ENCODE measurements at regions not wholly inside any gene's neighbourhood (a gene's known extent, or its start where the extent isn't known, plus 50 kb on each side); places are given as distances from the start of the nearest gene placed in this dataset.

DNA sequence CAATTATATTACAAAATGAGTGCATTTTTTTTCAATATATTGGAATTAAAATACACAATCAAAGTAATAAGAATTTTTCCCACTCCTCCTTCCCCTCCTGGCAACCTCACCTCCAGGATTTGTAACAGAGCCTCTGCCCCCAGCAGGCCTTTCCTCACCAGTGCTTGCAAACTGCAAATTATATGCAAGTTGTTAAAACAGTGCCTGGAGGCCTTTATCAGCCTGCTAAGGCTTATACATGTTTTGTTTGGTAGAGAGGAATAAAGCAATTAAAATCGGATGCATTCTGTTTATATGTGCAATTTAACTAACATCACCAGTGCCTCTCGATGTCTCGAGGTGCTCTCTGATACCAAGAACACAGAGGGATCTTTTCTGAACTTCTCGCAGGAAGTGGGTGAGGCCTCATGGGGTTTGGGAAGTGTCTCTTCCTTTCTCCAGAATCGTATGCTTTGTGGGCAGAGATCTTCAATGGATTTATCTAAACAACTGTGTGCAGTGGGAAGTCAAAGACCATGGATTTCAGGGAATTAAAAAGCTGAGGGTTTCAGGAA lies 186.8 kb downstream of the CDH26 start:
- no peak for DNase-seq
- H3K4me3 ChIP-seq (ENCODE audit: insufficient read depth, low read depth, low read length) = no peak overlapping the region
- no peaks in the 10 kb centered on the region for H3K36me3 ChIP-seq (replicated peaks; ENCODE audit: control insufficient read depth, insufficient read depth, low read length)
- no peaks in the 10 kb centered on the region for H3K27me3 ChIP-seq (ENCODE audit: control insufficient read depth, insufficient read depth, low read length)

GRCh38 chr20:60147004-60147403 lies 188.8 kb downstream of the CDH26 start:
- Histone ChIP-seq H3K4me3 (ENCODE audit: insufficient read depth, low read depth, low read length) (no peak overlapping the region), H3K36me3 (replicated peaks; ENCODE audit: control insufficient read depth, insufficient read depth, low read length) (no peaks in the 10 kb centered on the region), H3K27me3 (ENCODE audit: control insufficient read depth, insufficient read depth, low read length) (no peaks in the 10 kb centered on the region)
- DNase-seq = no peak

DNA sequence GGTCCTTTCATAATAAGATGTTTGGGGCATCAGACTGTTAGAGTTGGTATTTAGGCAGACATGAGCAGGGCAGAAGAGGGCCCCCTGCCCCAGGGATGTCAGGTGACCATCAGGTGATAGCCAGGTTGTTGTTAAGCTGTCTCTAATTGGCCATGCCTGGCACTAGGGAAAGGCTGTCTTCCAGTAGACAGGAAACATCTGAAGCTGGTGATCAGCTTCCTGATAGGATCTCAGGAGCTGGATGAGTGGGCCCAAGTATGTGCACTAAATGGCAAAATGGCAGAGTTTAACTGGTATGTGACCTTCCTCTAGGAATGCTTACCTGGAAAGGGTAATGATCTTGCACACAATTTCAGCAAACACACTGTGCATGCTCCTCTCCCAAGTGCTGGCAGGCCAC lies 190.7 kb downstream of the CDH26 start:
- H3K36me3 ChIP-seq (replicated peaks; ENCODE audit: control insufficient read depth, insufficient read depth, low read length) = no peaks in the 10 kb centered on the region
- H3K4me3 ChIP-seq (ENCODE audit: insufficient read depth, low read depth, low read length) = no peak overlapping the region
- H3K27me3 ChIP-seq (ENCODE audit: control insufficient read depth, insufficient read depth, low read length) = no peaks in the 10 kb centered on the region
- no peak for DNase-seq

GRCh38 chr20:60152792-60153191 lies 194.6 kb downstream of the CDH26 start:
- DNase-seq = no peak
- no peak overlapping the region for H3K4me3 ChIP-seq (ENCODE audit: insufficient read depth, low read depth, low read length)
- H3K27me3 ChIP-seq (ENCODE audit: control insufficient read depth, insufficient read depth, low read length) = no peaks in the 10 kb centered on the region
- no peaks in the 10 kb centered on the region for H3K36me3 ChIP-seq (replicated peaks; ENCODE audit: control insufficient read depth, insufficient read depth, low read length)

GRCh38 chr20:60160451-60161145 lies 202.4 kb downstream of the CDH26 start:
- H3K36me3 ChIP-seq (replicated peaks; ENCODE audit: control insufficient read depth, insufficient read depth, low read length) = no peaks in the 10 kb centered on the region
- no peaks in the 10 kb centered on the region; the same call in 1 of the 2 replicates for H3K27me3 ChIP-seq (ENCODE audit: control insufficient read depth, insufficient read depth, low read length)
- no peak for DNase-seq

GRCh38 chr20:60167812-60168211 lies 209.6 kb downstream of the CDH26 start:
- H3K36me3 ChIP-seq (replicated peaks; ENCODE audit: control insufficient read depth, insufficient read depth, low read length) = no peaks in the 10 kb centered on the region
- H3K4me3 ChIP-seq (ENCODE audit: insufficient read depth, low read depth, low read length) = no peak overlapping the region
- DNase-seq = no peak
- no peaks in the 10 kb centered on the region for H3K27me3 ChIP-seq (ENCODE audit: control insufficient read depth, insufficient read depth, low read length)

More at GRCh38 chr20:60160451-60161145, 202.4 kb downstream of the CDH26 start:
- no peak overlapping the region for H3K4me3 ChIP-seq (ENCODE audit: insufficient read depth, low read depth, low read length)

DNA sequence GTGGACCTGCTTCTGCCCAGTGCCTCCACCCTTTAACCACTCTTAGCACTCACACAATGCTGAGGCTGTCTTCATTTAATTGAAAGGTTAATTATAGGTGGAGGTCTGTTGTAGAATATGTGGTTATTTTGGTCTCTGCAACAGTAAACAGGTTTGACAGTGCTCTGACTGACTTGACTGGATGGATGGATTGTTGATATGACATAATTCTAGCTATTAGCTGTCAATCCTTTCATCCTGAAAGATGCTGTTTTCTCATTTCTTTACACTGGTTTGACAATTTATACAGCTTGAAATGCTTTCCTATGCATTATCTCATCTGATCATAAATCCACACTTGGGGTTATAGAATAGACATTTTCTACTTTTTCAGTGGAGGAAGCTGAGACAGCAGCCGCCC lies 210.7 kb downstream of the CDH26 start:
- Histone ChIP-seq H3K36me3 (replicated peaks; ENCODE audit: control insufficient read depth, insufficient read depth, low read length) (no peaks in the 10 kb centered on the region), H3K27me3 (ENCODE audit: control insufficient read depth, insufficient read depth, low read length) (no peaks in the 10 kb centered on the region), H3K4me3 (ENCODE audit: insufficient read depth, low read depth, low read length) (no peak overlapping the region)
- no peak for DNase-seq

- no peak overlapping the region for H3K4me3 ChIP-seq (ENCODE audit: insufficient read depth, low read depth, low read length)
- no peaks in the 10 kb centered on the region for H3K27me3 ChIP-seq (ENCODE audit: control insufficient read depth, insufficient read depth, low read length)
- DNase-seq = no peak
- no peaks in the 10 kb centered on the region for H3K36me3 ChIP-seq (replicated peaks; ENCODE audit: control insufficient read depth, insufficient read depth, low read length)
These were observed 211.9 kb downstream of the CDH26 start for GRCh38 chr20:60170116-60170515.

GRCh38 chr20:60171313-60171712 lies 213.1 kb downstream of the CDH26 start:
- Histone ChIP-seq H3K27me3 (ENCODE audit: control insufficient read depth, insufficient read depth, low read length) (no peaks in the 10 kb centered on the region), H3K36me3 (replicated peaks; ENCODE audit: control insufficient read depth, insufficient read depth, low read length) (no peaks in the 10 kb centered on the region), H3K4me3 (ENCODE audit: insufficient read depth, low read depth, low read length) (no peak overlapping the region)
- DNase-seq = no peak

- Histone ChIP-seq H3K27me3 (ENCODE audit: control insufficient read depth, insufficient read depth, low read length) (no peaks in the 10 kb centered on the region), H3K36me3 (replicated peaks; ENCODE audit: control insufficient read depth, insufficient read depth, low read length) (no peaks in the 10 kb centered on the region), H3K4me3 (ENCODE audit: insufficient read depth, low read depth, low read length) (no peak overlapping the region)
- no peak for DNase-seq
These were observed 213.5 kb downstream of the CDH26 start for GRCh38 chr20:60171738-60172137.

DNA sequence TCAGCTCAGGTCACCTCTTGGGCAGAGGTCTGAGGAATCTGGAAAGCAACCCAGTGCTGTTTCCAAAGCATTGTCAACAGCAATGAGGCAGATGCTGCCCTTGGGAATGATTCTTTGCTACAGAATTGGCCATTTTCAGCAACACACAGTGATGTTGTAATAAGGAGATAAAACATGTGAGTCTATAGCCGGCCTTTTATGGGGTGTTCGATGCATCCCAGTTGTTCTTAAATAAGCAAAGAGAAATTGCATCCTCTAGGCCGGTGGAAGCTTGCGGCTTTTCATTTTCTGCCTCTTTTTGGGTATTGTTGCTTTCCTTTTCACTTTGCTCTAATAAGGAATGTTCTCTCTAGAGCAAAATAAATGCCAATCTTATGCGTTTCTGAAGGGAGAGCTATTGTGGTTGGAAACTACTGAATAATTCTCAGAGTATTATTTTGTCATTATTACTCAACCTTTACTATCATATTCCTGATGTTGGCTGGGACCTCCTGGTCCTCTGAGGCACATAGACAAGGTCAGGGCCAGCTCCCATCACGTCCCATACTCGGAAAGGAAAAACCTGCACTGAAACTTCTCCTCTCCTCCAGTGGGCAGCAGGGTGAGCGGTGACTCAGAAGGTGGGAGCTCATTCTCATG lies 214.2 kb downstream of the CDH26 start:
- Histone ChIP-seq H3K36me3 (replicated peaks; ENCODE audit: control insufficient read depth, insufficient read depth, low read length) (no peaks in the 10 kb centered on the region), H3K27me3 (ENCODE audit: control insufficient read depth, insufficient read depth, low read length) (no peaks in the 10 kb centered on the region), H3K4me3 (ENCODE audit: insufficient read depth, low read depth, low read length) (no peak overlapping the region)
- DNase-seq = no peak

DNA sequence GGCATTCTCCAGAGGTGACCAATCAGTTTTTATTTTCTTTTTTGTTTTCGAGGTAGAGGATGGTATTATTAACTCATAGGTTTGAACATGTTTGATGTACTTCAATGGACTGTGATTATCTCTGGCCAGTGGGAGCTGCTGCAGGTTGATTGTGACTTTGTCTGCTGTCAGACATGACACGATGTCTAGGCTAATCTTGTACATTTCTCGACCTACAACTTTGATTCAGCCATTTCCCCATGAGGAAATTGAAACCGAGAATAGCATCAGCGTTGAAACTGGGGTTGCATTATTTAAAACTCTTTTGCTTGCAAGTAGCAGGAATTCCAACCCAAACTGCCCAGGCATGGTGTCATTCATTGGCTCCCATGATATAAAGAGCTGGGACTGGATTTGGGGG lies 218.9 kb downstream of the CDH26 start:
- DNase-seq = no peak
- H3K27me3 ChIP-seq (ENCODE audit: control insufficient read depth, insufficient read depth, low read length) = no peaks in the 10 kb centered on the region
- H3K36me3 ChIP-seq (replicated peaks; ENCODE audit: control insufficient read depth, insufficient read depth, low read length) = no peaks in the 10 kb centered on the region
- H3K4me3 ChIP-seq (ENCODE audit: insufficient read depth, low read depth, low read length) = no peak overlapping the region

DNA sequence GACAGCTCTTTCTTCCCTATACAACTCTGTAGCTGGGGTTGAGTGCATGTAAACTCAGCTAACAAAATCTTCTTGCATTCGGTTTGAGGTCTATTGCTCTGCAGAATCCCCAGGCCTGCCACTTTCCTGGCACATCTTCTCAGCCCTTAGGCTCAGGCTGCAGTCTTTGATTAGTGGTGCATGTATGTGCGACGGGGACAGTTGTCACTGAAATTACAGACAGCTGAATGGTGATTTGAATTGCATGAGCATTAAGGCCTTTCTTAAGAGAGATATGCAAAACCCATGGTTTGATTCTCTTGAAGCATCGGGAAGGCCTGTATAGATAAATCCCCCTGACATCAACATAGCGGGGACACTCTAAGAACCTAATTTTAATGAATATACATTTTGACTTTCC lies 222.8 kb downstream of the CDH26 start:
- Histone ChIP-seq H3K4me3 (ENCODE audit: insufficient read depth, low read depth, low read length) (no peak overlapping the region), H3K36me3 (replicated peaks; ENCODE audit: control insufficient read depth, insufficient read depth, low read length) (no peaks in the 10 kb centered on the region), H3K27me3 (ENCODE audit: control insufficient read depth, insufficient read depth, low read length) (no peaks in the 10 kb centered on the region)
- no peak for DNase-seq

GRCh38 chr20:60186412-60186811 lies 228.2 kb downstream of the CDH26 start:
- no peak overlapping the region for H3K4me3 ChIP-seq (ENCODE audit: insufficient read depth, low read depth, low read length)
- no peaks in the 10 kb centered on the region for H3K27me3 ChIP-seq (ENCODE audit: control insufficient read depth, insufficient read depth, low read length)
- DNase-seq = no peak
- H3K36me3 ChIP-seq (replicated peaks; ENCODE audit: control insufficient read depth, insufficient read depth, low read length) = no peaks in the 10 kb centered on the region

GRCh38 chr20:60187683-60188082 lies 229.5 kb downstream of the CDH26 start:
- no peak for DNase-seq
- H3K27me3 ChIP-seq (ENCODE audit: control insufficient read depth, insufficient read depth, low read length) = no peaks in the 10 kb centered on the region
- H3K36me3 ChIP-seq (replicated peaks; ENCODE audit: control insufficient read depth, insufficient read depth, low read length) = no peaks in the 10 kb centered on the region
- no peak overlapping the region for H3K4me3 ChIP-seq (ENCODE audit: insufficient read depth, low read depth, low read length)

Measured in H7 (cell line).